GM18907 (cell line): ENCODE measurements at regions not wholly inside any gene's neighbourhood (a gene's known extent, or its start where the extent isn't known, plus 50 kb on each side); places are given as distances from the start of the nearest gene placed in this dataset.
"Not testable (repeated sequence)": the region's sequence is repeated elsewhere in the genome, so short reads cannot be mapped to it uniquely, and the experiment has no call there.

Source experiments
- ATAC-seq: cut with Tn5 transposase; IDR thresholded peaks from one replicate; pipeline ENCODE4 v1.9.1; 2021; ENCODE audit warnings: mild to moderate bottlenecking, moderate library complexity; ENCODE audit not compliant: unreplicated experiment

GRCh38 chr6:99143108-99143861 lies 195.5 kb upstream of the FBXL4 start:
- no peak for ATAC-seq

DNA sequence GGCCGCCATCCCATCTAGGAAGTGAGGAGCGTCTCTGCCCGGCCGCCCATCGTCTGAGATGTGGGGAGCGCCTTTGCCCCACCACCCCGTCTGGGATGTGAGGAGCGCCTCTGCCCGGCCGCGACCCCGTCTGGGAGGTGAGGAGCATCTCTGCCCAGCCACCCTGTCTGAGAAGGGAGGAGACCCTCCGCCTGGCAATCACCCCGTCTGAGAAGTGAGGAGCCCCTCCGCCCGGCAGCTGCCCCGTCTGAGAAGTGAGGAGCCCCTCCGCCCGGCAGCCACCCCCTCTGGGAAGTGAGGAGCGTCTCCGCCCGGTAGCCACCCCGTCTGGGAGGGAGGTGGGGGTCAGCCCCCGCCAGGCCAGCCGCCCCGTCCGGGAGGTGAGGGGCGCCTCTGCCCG lies 194.2 kb upstream of the FBXL4 start:
- ATAC-seq, result not testable (repeated sequence)

- ATAC-seq, result no peak
Measured at GRCh38 chr6:99138445-99138844, 190.7 kb upstream of the FBXL4 start.

- no peak for ATAC-seq
Measured at GRCh38 chr6:99137314-99137713, 189.6 kb upstream of the FBXL4 start.

DNA sequence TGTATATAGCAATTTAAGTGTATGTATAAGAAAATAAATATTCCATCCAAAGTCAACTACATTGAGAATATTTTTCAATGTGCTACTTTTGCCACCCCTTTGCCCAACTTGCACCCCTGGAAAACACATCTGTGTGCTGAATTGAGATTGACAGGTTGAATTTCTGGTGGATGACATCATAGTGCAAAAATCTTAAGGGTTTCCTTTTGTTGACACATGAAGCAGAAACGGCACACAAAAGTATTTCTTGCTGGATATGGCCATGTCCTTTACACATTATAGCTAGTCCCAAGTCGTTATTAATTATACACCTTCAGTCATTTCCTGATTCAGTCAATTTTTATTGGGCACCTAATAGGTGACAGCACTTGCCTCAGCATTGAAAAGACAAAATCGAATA lies 188.7 kb upstream of the FBXL4 start:
- no peak for ATAC-seq

GRCh38 chr6:99132026-99132635 lies 184.4 kb upstream of the FBXL4 start:
- ATAC-seq, result no peak

GRCh38 chr6:99130897-99131873 lies 183.4 kb upstream of the FBXL4 start:
- ATAC-seq, result no peak

DNA sequence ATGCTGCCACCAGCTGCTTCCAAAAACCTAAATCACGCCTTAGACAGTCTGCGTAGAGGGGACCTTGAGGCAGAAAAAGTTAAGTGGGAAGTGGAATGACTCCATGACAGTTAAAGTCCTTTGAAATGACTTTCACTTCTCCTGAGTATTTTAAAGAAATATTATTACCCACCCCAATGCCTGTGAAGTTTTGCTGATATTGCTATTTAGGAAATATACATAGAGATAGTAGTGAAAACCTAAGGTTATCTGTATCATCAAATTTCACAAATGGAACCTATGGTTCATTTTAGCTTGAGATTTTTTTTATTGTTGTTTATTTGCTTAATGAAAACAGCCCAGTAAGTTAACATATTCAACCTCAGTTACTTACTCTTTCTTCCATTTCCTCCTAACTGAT lies 182.1 kb upstream of the FBXL4 start:
- no peak for ATAC-seq

DNA sequence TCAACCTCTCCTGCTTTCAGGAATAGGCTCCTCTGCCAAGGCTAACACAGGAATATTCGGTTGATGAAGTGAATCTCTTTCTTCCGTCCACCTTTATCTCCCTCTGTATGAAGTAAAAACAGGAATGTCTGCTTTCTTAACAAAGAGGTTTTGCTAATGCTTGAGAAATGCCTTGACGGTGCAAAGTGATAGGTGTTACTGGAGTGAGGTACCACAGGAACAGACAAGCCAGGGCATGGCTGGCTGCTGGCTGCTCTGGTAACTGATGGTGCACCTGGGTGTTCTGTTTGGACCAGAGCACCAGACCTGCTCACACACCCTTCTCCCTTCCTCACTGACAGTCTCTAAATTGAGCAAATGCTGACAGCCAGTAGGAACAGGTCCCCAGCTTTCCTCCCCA lies 174.0 kb upstream of the FBXL4 start:
- no peak for ATAC-seq

DNA sequence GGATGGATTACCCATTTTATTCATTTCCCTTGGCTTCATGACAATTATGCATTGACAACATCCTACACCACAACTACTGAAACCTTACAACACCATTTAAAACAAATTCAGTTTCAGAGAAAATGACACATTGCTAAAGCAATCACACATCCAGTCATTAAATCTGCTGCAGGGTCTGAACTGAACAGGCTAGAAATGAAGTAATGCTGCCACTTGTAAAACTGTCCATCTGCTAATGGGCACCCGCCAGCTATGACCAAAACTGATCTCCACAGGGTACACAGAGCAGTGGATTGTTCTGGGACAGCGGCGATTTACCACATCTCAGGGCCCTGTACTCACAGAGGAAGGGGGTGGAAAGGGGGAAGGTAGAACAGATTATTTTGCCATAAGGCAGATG lies 172.9 kb upstream of the FBXL4 start:
- ATAC-seq, result no peak

DNA sequence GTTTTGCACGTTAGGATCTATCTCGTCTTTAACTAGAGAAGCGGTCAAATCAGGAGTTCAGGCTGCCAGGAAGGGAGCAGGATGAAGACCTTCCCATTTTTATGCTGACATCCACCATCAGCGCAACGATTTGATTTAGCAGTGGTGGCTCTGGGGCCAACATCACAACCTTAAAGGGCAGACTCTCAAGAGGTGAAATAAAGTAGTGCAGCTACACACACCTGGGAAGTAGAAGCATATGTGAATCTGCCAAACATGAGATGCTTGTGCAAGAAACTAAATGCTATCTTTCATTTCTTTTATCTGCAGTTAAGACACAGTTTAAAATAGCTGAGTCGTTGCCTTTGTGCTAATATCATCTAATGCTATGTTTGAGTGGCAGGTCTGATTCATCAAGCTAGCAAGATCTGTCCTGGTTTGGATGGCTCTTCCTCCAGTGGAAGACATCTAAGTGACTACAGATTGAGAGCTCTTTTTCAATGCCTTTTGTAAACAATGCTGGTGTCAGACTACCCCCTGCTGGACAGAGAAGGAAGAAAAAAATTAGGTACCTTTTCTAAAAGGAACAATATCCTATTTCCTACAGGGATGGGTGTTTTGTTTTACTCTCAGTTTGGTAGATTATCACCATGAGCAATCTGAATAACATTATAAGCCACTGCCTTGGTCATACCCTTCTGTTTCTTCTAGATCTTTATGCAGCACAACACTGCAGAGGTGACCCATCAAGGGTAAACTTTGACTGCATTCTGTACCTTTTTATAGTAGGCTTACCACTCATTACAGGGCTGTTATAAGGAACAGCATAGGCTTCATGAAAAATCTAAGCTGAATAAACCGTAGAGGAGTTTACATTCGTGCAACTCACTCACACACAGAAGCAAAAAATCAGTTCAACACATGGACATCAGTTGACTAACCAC lies 171.6 kb upstream of the FBXL4 start:
- peak; percentile 76 for ATAC-seq

GRCh38 chr6:99114769-99115406 lies 167.1 kb upstream of the FBXL4 start:
- peak; percentile 40 for ATAC-seq

GRCh38 chr6:99111590-99111989 lies 163.8 kb upstream of the FBXL4 start:
- no peak for ATAC-seq

DNA sequence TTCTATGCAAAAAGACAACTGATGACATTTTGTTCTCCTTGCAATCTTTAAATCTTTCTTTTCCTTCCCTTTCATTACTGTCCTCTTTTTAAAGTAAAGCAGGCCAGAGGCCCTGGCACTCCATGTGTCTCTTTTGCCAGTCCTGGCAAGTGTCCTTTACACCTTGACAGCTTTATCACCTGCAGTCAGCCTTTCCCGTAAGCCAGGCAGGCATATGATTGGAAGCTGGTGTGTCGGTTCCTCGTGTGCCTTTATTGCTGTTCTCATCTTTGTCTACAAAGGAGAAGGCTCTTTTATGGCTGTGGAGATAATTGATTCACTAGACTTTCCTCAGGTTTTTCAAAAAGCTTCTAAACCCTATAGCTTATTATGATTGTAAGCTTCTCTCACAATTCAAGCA lies 162.3 kb upstream of the FBXL4 start:
- no peak for ATAC-seq

GRCh38 chr6:99104218-99104617 lies 156.5 kb upstream of the FBXL4 start:
- ATAC-seq, result no peak

GRCh38 chr6:99099243-99099642 lies 151.5 kb upstream of the FBXL4 start:
- no peak for ATAC-seq

GRCh38 chr6:99096170-99096569 lies 148.4 kb upstream of the FBXL4 start:
- ATAC-seq, result no peak

GRCh38 chr6:99093456-99094190 lies 145.9 kb upstream of the FBXL4 start:
- no peak for ATAC-seq

- ATAC-seq, result peak; percentile 19
Measured at GRCh38 chr6:99092461-99092860, 144.7 kb upstream of the FBXL4 start.
